ENCODE measurements at regions not wholly inside any gene's neighbourhood (a gene's known extent, or its start where the extent isn't known, plus 50 kb on each side); places are given as distances from the start of the nearest gene placed in this dataset.

GRCh38 chr12:124687917-124688316 is 120.5 kb upstream of the NCOR2 start:
- in situ Hi-C loops (cut with MboI; ENCODE audit: low sequenced_read_pairs) = loop anchor here (10.0 kb wide), 1 partner anchor 123 kb away; the partner anchor contains the start of gene NCOR2

GRCh38 chr12:124687174-124687902 is 119.9 kb upstream of the NCOR2 start:
- in situ Hi-C loops (cut with MboI; ENCODE audit: low sequenced_read_pairs) = loop anchor here (10.0 kb wide), 1 partner anchor 123 kb away; the partner anchor contains the start of gene NCOR2

DNA sequence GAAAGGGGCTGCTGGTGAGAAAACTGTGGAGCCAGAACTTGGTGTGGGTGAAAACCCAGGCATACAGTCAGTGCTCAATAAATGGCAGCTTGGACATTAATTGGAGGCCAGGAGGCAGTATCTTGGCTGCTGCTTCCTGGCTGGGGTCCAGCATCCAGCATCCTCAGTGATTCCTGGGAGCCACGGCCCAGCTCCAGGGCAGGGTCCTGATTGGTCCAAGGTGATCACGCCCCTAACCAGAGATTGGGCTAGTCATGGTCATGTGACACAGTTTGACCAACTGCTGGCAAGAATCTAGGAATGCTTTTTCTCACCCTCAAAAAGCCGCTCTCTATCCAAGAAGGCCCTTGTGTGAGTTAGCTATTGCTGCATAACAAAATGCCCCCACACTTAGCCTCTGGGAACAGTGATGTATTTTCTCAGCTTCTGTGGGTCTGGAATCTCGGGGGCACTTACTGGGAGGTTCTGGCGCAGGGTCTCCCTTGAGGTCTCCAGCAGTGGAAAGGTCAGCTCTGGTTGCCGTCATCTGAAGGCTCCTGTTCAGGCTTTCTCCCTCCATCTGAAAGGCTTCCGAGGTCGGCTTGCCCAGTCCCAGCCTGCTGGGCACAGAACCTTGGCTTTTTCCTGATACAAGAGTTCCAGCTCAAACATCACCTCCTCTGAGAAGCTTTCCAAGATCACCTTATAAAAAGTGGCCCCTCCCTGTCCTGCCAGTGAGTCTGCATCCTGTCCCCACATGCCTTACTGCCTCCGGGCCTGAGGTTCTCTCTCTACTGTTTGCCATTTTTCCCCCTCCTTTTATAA is 119.2 kb upstream of the NCOR2 start:
- in situ Hi-C loops (cut with MboI; ENCODE audit: low sequenced_read_pairs) = loop anchor here (10.0 kb wide), 1 partner anchor 122 kb away; the partner anchor contains the start of gene NCOR2

DNA sequence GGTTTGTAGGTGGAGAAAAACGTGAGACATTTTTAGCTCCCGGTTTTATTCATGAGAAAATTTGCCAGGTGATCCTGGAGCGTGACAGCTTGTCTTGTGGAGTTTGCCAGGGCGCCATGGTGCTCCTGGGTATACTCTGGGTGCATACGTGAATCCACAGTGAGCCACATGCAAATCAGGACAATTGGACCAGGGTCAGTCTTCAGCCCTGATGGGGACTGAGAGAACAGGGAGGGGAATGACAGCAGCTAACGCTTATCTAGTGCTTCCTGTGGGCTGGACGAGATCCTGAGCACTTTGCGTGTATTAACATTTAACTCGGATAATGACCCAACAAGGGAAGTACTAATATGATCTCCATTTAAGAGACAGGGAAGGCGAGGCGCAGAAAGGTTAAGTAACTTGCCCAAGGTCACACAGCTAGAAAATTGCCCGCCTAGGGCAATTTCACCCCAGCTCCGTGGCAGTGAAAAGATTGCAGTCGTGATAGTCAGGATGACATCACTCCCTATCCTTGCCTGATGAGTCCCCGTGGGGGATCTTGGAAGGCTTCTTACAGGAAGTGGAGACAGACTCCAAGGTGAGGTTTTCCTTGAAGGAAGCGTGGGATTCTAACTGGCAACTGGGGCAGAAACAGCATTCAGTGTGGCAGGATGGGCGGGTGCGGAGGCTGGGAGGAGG is 118.4 kb upstream of the NCOR2 start:
- in situ Hi-C loops (cut with MboI; ENCODE audit: low sequenced_read_pairs) = loop anchor here (10.0 kb wide), 1 partner anchor 121 kb away; the partner anchor contains the start of gene NCOR2

GRCh38 chr12:124684971-124685688 is 117.7 kb upstream of the NCOR2 start:
- in situ Hi-C loops (cut with MboI; ENCODE audit: low sequenced_read_pairs) = loop anchor here (10.0 kb wide), 1 partner anchor 120 kb away; the partner anchor contains the start of gene NCOR2

DNA sequence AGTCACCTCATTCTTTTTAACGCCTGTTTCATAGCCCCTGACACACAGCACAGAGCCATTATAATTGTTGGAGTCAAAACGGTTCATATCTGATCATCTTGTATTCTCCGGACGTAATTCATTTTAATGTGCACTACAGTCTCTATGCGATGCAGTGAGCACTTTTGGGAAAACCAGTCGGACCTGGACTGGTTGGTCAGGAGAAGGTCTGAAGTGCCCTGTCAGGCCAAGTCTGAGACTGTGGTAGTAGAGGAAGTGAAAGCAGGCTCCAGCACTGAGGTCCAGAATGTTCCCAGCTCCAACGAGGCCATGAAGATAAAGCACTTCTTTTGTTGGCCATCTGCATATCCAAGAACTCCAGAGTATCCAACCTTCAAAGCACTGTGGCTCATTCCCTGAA is 117.1 kb upstream of the NCOR2 start:
- in situ Hi-C loops (cut with MboI; ENCODE audit: low sequenced_read_pairs) = loop anchor here (10.0 kb wide), 1 partner anchor 120 kb away; the partner anchor contains the start of gene NCOR2

- in situ Hi-C loops (cut with MboI; ENCODE audit: low sequenced_read_pairs) = loop anchor here (10.0 kb wide), 1 partner anchor 119 kb away; the partner anchor contains the start of gene NCOR2
Measured at GRCh38 chr12:124683152-124684124, 116.0 kb upstream of the NCOR2 start.

GRCh38 chr12:124682425-124683151 is 115.2 kb upstream of the NCOR2 start:
- in situ Hi-C loops (cut with MboI; ENCODE audit: low sequenced_read_pairs) = loop anchor here (10.0 kb wide), 1 partner anchor 118 kb away; the partner anchor contains the start of gene NCOR2

GRCh38 chr12:124681779-124682391 is 114.5 kb upstream of the NCOR2 start:
- in situ Hi-C loops (cut with MboI; ENCODE audit: low sequenced_read_pairs) = loop anchor here (10.0 kb wide), 1 partner anchor 117 kb away; the partner anchor contains the start of gene NCOR2

DNA sequence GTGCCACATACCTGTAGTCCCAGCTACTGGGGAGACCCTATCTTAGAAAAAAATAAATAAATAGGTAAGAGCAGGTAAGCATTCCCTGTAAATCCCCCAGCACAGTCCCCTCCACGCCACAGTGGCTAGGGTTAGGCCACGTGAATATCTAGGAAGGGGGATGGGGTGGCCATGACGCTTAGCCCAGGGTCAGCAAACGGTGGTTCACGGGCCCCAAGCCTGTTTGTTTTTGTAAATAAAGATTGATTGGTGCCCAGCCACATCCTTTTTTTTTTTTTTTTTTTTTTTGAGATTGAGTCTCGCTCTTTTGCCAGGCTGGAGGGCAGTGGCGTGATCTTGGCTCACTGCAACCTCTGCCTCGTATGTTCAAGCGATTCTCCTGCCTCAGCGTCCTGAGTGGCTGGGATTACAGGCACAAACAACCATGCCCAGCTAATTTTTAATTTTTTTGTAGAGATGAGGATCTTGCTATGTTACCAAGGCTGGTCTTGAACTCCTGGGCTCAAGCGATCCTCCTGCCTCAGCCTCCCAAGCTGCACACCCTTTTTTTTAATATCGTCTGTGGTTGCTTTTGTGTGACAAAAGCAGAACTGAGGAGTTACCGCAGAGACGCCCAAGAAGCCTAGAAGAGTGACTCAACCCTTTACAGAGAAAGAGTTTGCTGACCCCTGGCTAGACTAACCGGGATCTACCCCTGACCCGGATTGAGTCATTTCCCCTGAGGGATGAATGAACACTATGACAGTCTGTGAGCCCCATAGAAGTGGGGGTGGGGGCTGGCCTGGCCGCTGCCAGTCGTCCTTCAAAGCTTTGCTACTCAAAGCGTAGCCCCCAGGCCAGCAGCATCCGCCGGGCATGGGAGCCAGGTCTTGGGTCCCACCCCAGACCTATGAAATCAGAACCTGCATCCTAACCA is 113.7 kb upstream of the NCOR2 start:
- in situ Hi-C loops (cut with MboI; ENCODE audit: low sequenced_read_pairs) = loop anchor here (10.0 kb wide), 1 partner anchor 116 kb away; the partner anchor contains the start of gene NCOR2

DNA sequence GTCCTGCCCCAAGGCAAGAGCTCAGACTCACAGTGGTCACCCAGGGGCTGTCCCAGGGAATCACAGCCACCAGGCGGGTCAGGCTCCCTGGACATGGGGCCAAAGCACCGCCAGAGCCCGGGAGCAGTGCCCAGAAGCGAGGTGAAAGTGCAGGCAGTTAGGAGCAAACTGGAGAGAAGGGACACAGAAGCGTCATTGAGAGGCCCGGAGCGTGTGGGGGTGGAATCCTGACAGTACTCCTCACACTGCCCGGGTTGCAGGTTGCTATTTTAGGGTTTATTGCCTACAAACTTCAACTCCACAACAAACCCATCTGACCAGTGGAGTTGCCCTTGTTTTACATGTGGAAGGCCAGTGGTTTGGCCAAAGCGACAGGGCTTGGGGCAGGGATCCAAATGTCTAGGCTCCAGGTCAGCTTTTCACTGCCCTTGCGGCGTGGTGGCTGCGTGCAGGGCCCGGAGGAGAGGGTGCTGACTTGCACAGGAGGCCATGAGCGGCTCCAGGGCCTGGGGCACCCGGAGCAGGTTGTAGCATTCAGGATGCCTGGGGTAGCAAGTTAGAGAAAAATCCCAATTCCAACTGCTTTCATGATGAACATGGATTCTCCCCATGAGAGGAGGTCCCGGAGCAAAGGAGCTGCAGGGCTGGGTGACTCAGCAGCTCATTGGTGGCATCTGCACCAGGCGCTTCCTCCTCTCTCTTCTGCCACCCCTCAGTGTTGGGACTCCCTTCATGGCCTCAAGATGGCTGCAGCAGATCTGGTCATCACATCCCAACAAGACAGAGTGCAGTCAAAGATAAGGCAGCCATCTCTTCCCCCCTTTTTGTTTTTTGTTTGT is 112.3 kb upstream of the NCOR2 start:
- in situ Hi-C loops (cut with MboI; ENCODE audit: low sequenced_read_pairs) = loop anchor here (10.0 kb wide), 1 partner anchor 115 kb away; the partner anchor contains the start of gene NCOR2

GRCh38 chr12:124679047-124679446 is 111.6 kb upstream of the NCOR2 start:
- in situ Hi-C loops (cut with MboI; ENCODE audit: low sequenced_read_pairs) = no loop called here

- in situ Hi-C loops (cut with MboI; ENCODE audit: low sequenced_read_pairs) = no loop called here
Measured at GRCh38 chr12:124678421-124678893, 111.0 kb upstream of the NCOR2 start.

DNA sequence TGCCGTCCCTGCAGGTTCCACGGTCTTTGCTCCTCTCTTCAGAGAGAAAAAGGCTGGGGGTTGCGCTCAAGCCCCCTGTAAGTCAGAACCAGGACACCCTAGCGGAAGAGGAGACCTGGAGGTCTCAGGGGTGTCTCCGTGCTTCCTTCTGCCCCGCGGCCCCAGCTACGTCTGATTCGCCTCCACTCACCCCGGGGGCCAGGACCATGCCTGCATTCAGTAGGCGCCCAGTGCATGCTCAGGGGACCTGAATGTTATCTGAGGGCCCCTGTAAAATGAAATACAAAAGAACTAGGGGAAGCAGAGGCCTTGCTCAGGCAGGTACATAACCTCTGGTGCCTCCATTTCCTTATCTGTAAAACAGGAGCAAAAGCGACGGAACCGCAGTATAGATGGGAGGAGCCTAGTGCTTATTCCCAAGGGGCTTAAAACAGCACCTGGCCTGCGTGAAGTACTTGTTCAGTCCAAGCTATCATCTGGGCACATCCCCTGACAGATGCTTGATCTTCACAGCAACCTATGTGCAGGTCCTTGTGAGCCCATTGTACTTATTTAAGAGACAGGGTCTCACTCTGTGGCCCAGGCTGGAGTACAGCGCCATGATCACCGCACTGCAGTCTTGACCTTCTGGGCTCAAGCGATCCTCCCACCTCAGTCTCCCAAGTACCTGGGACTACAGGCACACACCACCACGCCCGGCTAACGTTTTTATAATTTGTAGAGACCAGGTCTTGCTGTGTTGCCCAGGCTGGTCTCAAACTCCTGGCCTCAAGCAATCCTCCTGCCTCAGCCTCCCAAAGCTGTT is 110.3 kb upstream of the NCOR2 start:
- in situ Hi-C loops (cut with MboI; ENCODE audit: low sequenced_read_pairs) = no loop called here

Measured in HL-60/S4 treated with phorbol 12-myristate 13-acetate at 8.2 ng/mL for 4 days and 3 days (cell line).